Adrenal gland (tissue), 5 donors: ENCODE measurements at regions not wholly inside any gene's neighbourhood (a gene's known extent, or its start where the extent isn't known, plus 50 kb on each side); places are given as distances from the start of the nearest gene placed in this dataset.

Source experiments
- CTCF ChIP-seq, 6 experiments: fragments of 450-650 bp in 4 of 6; fragments of 200-600 bp in 2 of 6; sonication (generic) in 1 of 6; IDR thresholded peaks; 1 replicate in 5 of 6; 2 replicates in 1 of 6; pipeline versions ENCODE4 v1.5.1 to v1.8.0; 2016 to 2021; ENCODE audit warnings: antibody characterized with exemption in 6 of 6, mild to moderate bottlenecking in 2 of 6, moderate library complexity in 1 of 6
- POLR2A ChIP-seq, 2 donors: fragments of 450-650 bp; IDR thresholded peaks; one replicate each; pipeline ENCODE4 v1.6.1; 2017; ENCODE audit warnings: antibody characterized with exemption in 2 of 2, mild to moderate bottlenecking in 2 of 2, moderate library complexity in 1 of 2
- donor health status: DM: no; HTN: no; CAD: no.

- TF ChIP-seq CTCF (IDR thresholded peaks at IDR 0.05), result no peak
- TF ChIP-seq POLR2A (IDR thresholded peaks at IDR 0.05), result no peak
These were observed 139.1 kb downstream of the COX7C start for GRCh38 chr5:86756839-86757238.
